PC-3 (cell line): ENCODE measurements at regions not wholly inside any gene's neighbourhood (a gene's known extent, or its start where the extent isn't known, plus 50 kb on each side); places are given as distances from the start of the nearest gene placed in this dataset.

Experiments
- ATAC-seq: fragments of 200-7000 bp; cut with Tn5 transposase; 2 replicates; pipeline ENCODE4 v1.9.1; 2020; ENCODE audit warnings: mild to moderate bottlenecking, moderate library complexity
- BruUV-seq: library from RNA; stranded (reverse); fragments of 400-500 nt; replicated peaks from 2 replicates; lab custom pipeline; 2021; lab: Mats Ljungman, UMichigan
- CTCF ChIA-PET: fragments of 300-600 bp; sonication (Branson Sonifier 250); formaldehyde crosslinking; loops from one replicate; lab custom pipeline; 2022; ENCODE audit warnings: antibody characterized with exemption; lab: Charles Lee
- POLR2A ChIA-PET: fragments of 300-600 bp; sonication (Branson Sonifier 250); formaldehyde crosslinking; loops from one replicate; lab custom pipeline; 2022; ENCODE audit warnings: antibody characterized with exemption; ENCODE audit not compliant: unreplicated experiment; lab: Charles Lee
- DNase-seq: peaks from one replicate; pipeline ENCODE4 v3.0.0-alpha.2; 2015
- H2AFZ ChIP-seq: fragments of 300-600 bp; sonication (generic); 2 replicates; pipeline ENCODE4 v1.6.0; 2016; ENCODE audit warnings: antibody characterized with exemption, low read length
- H3F3A ChIP-seq: fragments of 300-600 bp; sonication (generic); one replicate; pipeline ENCODE4 v1.6.0; 2017; ENCODE audit warnings: antibody characterized with exemption, low read length, control low read depth, mild to moderate bottlenecking; ENCODE audit not compliant: unreplicated experiment
- H3K27ac ChIP-seq: fragments of 300-600 bp; sonication (generic); 2 replicates; pipeline ENCODE4 v1.5.1; 2016; ENCODE audit warnings: mild to moderate bottlenecking, low read length
- H3K27me3 ChIP-seq: fragments of 300-600 bp; sonication (generic); 2 replicates; pipeline ENCODE4 v1.6.1; 2016; ENCODE audit warnings: low read length, mixed read lengths
- H3K36me3 ChIP-seq: fragments of 300-600 bp; sonication (generic); 2 replicates; pipeline ENCODE4 v1.6.1; 2016; ENCODE audit warnings: low read depth, mixed run types, low read length, mixed read lengths
- H3K4me1 ChIP-seq: fragments of 300-600 bp; sonication (generic); 2 replicates; pipeline ENCODE4 v1.5.1; 2016; ENCODE audit warnings: low read length; ENCODE audit not compliant: insufficient read depth
- H3K4me2 ChIP-seq: fragments of 300-600 bp; sonication (generic); 2 replicates; pipeline ENCODE4 v1.6.0; 2016; ENCODE audit warnings: low read length
- H3K4me3 ChIP-seq: fragments of 300-600 bp; sonication (generic); 2 replicates; pipeline ENCODE4 v1.5.1; 2016; ENCODE audit warnings: mild to moderate bottlenecking, low read length, mixed read lengths
- H3K79me2 ChIP-seq: fragments of 300-600 bp; sonication (generic); 2 replicates; pipeline ENCODE4 v1.6.1; 2017; ENCODE audit warnings: low read length, mixed read lengths
- H3K9ac ChIP-seq: fragments of 300-600 bp; sonication (generic); 2 replicates; pipeline ENCODE4 v1.6.0; 2016; ENCODE audit warnings: mild to moderate bottlenecking, low read length
- H3K9me2 ChIP-seq: fragments of 300-600 bp; sonication (generic); replicated peaks from 2 replicates; pipeline ENCODE4 v1.6.1; 2016; ENCODE audit warnings: mixed run types, low read length, mixed read lengths
- H3K9me3 ChIP-seq: fragments of 300-600 bp; sonication (generic); 2 replicates; pipeline ENCODE4 v1.6.1; 2016; ENCODE audit warnings: low read length, mixed read lengths
- H4K20me1 ChIP-seq: fragments of 300-600 bp; sonication (generic); 2 replicates; pipeline ENCODE4 v1.6.1; 2016; ENCODE audit warnings: low read length, mixed read lengths
- EZH2 ChIP-seq: fragments of 300-600 bp; sonication (generic); IDR thresholded peaks from one replicate; pipeline ENCODE4 v1.6.1; 2017; ENCODE audit warnings: antibody characterized with exemption, mild to moderate bottlenecking, low read length; ENCODE audit not compliant: unreplicated experiment
- EZH2phosphoT487 ChIP-seq: fragments of 300-600 bp; sonication (generic); IDR thresholded peaks from 2 replicates; pipeline ENCODE4 v1.6.1; 2018; ENCODE audit warnings: mild to moderate bottlenecking, antibody characterized with exemption, low read length, borderline replicate concordance
- intact Hi-C: fragments of 100-400 bp; cut with micrococcal nuclease; formaldehyde crosslinking; loops from 2 replicates; pipeline ENCODE4 v1.9.0; 2023
- TF ChIP-seq, protein P1 (sequence below): fragments of 300-600 bp; sonication (generic); conservative IDR thresholded peaks from 2 replicates; pipeline ENCODE4 v1.5.1; 2017; ENCODE audit warnings: antibody characterized with exemption, low read depth, mild to moderate bottlenecking, low read length

DNA sequence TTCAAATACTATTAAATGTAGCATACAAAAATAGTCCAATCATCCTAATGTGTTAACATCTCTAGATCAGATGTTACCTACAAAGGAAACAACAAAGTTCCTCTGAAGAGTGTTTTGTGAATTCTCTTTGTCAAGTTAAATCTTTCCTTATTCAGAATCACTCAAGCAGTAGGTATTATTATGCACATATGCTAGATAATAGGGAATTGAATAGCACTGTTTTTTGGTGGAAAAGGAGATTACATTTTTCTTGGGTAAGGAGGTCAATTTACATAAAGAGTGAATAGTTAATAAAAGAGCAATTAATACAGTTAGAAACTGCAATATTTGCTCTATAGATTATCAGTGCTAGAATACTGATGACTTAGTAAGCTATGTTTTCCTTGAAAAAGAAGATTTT, 130.7 kb downstream of the BTC start:
- intact Hi-C loops = no loop called here
- no peaks in the 10 kb centered on the region for H3K36me3 ChIP-seq
- H3K4me3 ChIP-seq = no peak overlapping the region
- DNase-seq (no peak), ATAC-seq (no peak)
- BruUV-seq = no TSS peak
- no peak overlapping the region for H3K4me2 ChIP-seq
- H4K20me1 ChIP-seq = no peaks in the 10 kb centered on the region
- CTCF ChIA-PET = no interaction called here
- no peaks in the 10 kb centered on the region for H3K9me2 ChIP-seq
- TF ChIP-seq, protein P1, sequence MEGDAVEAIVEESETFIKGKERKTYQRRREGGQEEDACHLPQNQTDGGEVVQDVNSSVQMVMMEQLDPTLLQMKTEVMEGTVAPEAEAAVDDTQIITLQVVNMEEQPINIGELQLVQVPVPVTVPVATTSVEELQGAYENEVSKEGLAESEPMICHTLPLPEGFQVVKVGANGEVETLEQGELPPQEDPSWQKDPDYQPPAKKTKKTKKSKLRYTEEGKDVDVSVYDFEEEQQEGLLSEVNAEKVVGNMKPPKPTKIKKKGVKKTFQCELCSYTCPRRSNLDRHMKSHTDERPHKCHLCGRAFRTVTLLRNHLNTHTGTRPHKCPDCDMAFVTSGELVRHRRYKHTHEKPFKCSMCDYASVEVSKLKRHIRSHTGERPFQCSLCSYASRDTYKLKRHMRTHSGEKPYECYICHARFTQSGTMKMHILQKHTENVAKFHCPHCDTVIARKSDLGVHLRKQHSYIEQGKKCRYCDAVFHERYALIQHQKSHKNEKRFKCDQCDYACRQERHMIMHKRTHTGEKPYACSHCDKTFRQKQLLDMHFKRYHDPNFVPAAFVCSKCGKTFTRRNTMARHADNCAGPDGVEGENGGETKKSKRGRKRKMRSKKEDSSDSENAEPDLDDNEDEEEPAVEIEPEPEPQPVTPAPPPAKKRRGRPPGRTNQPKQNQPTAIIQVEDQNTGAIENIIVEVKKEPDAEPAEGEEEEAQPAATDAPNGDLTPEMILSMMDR = no peak
- TF ChIP-seq EZH2phosphoT487 (no peak), EZH2 (no peak)
- H3K9me3 ChIP-seq = no peaks in the 10 kb centered on the region
- H3F3A ChIP-seq = peaks cover 19% of the 10 kb centered on the region
- POLR2A ChIA-PET = no interaction called here
- H3K27ac ChIP-seq = peak overlapping the region; percentile 99
- no peaks in the 10 kb centered on the region for H3K79me2 ChIP-seq
- H3K4me1 ChIP-seq = peaks cover 79% of the 10 kb centered on the region
- H3K9ac ChIP-seq = peak overlapping the region; percentile 17; the same call in 1 of the 2 replicates
- H2AFZ ChIP-seq = no peak overlapping the region
- H3K27me3 ChIP-seq = no peaks in the 10 kb centered on the region

GRCh38 chr4:74665346-74665745, 129.0 kb downstream of the BTC start:
- CTCF ChIA-PET = interaction anchor here (0.5 to 1.0 kb wide), 3 partner anchors 37 to 344 kb away, joined by 3 to 4 read pairs (median 3); no protein-coding TSS in a partner anchor
- H3K4me3 ChIP-seq = no peak overlapping the region
- POLR2A ChIA-PET = interaction anchor here (0.5 kb wide), 1 partner anchor 315 kb away, joined by 3 read pairs; no protein-coding TSS in a partner anchor
- H3K27me3 ChIP-seq = no peaks in the 10 kb centered on the region
- H3K4me2 ChIP-seq = peak overlapping the region; percentile 39
- TF ChIP-seq EZH2phosphoT487 (no peak), EZH2 (no peak)
- TF ChIP-seq, protein P1 = no peak
- no TSS peak for BruUV-seq
- H2AFZ ChIP-seq = peak overlapping the region; percentile 57
- no peaks in the 10 kb centered on the region for H3K36me3 ChIP-seq
- peaks cover 16% of the 10 kb centered on the region for H3F3A ChIP-seq
- no peaks in the 10 kb centered on the region for H3K9me2 ChIP-seq
- intact Hi-C loops = no loop called here
- no peaks in the 10 kb centered on the region for H4K20me1 ChIP-seq
- no peaks in the 10 kb centered on the region for H3K79me2 ChIP-seq
- peak; percentile 43 for ATAC-seq
- no peaks in the 10 kb centered on the region for H3K9me3 ChIP-seq
- DNase-seq = peak; percentile 80
- H3K9ac ChIP-seq = peak overlapping the region; percentile 69
- peak overlapping the region; percentile 99 for H3K27ac ChIP-seq
- peaks cover 79% of the 10 kb centered on the region for H3K4me1 ChIP-seq

GRCh38 chr4:74665876-74666275, 128.4 kb downstream of the BTC start:
- Histone ChIP-seq H3K4me2 (no peak overlapping the region; the same call in 1 of the 2 replicates), H3K9me2 (no peaks in the 10 kb centered on the region), H3K9me3 (no peaks in the 10 kb centered on the region), H2AFZ (no peak overlapping the region), H3K79me2 (no peaks in the 10 kb centered on the region), H3K27me3 (no peaks in the 10 kb centered on the region), H3K4me1 (peaks cover 79% of the 10 kb centered on the region), H3K36me3 (no peaks in the 10 kb centered on the region), H4K20me1 (no peaks in the 10 kb centered on the region), H3K27ac (peak overlapping the region; percentile 99), H3K9ac (peak overlapping the region; percentile 69), H3F3A (peaks cover 11% of the 10 kb centered on the region), H3K4me3 (no peak overlapping the region)
- ChIA-PET POLR2A (interaction anchor here (0.5 kb wide), 1 partner anchor 314 kb away, joined by 3 read pairs; no protein-coding TSS in a partner anchor), CTCF (interaction anchor here (0.5 to 1.0 kb wide), 3 partner anchors 37 to 345 kb away, joined by 3 to 4 read pairs (median 3); no protein-coding TSS in a partner anchor)
- ATAC-seq (no peak), DNase-seq (no peak)
- intact Hi-C loops = no loop called here
- BruUV-seq = no TSS peak
- TF ChIP-seq EZH2 (no peak), EZH2phosphoT487 (no peak)
- TF ChIP-seq, protein P1 = no peak
